Pancreas (tissue), 10 donors: ENCODE measurements at regions not wholly inside any gene's neighbourhood (a gene's known extent, or its start where the extent isn't known, plus 50 kb on each side); places are given as distances from the start of the nearest gene placed in this dataset.

ENCODE experiments used
- ATAC-seq, 4 donors: fragments of 200-7000 bp; cut with Tn5 transposase; one replicate each; pipeline versions ENCODE4 v1.8.0 to v1.9.1; 2020; ENCODE audit warnings: mild to moderate bottlenecking in 4 of 4, moderate library complexity in 4 of 4
- DNase-seq, 6 donors: peaks; one replicate each; pipeline ENCODE4 v3.0.0-alpha.2; 2020
- FAIRE-seq: peaks from 2 replicates; lab custom pipeline; 2012; peaks lifted over from hg19 to GRCh38; lab: Jason Lieb, UNC
- H3K27ac ChIP-seq, 4 donors: fragments of 200-600 bp; sonication (generic); 1 replicate in 3 of 4; 2 replicates in 1 of 4; pipeline versions ENCODE4 v1.5.0 to v1.8.0; 2020
- H3K27me3 ChIP-seq, 4 donors: fragments of 200-600 bp; one replicate each; pipeline ENCODE4 v1.8.0; 2021
- H3K36me3 ChIP-seq, 3 donors: fragments of 200-600 bp; sonication (generic) in 1 of 3; one replicate each; pipeline versions ENCODE4 v1.5.0 to v1.8.0; 2020 to 2021
- H3K4me1 ChIP-seq, 3 donors: fragments of 200-600 bp; one replicate each; pipeline ENCODE4 v1.8.0; 2021
- H3K4me3 ChIP-seq, 4 donors: fragments of 200-600 bp; sonication (generic) in 2 of 4; one replicate each; pipeline versions ENCODE4 v1.5.0 to v1.8.0; 2020 to 2021
- H3K9me3 ChIP-seq, 4 donors: fragments of 200-600 bp; one replicate each; pipeline ENCODE4 v1.8.0; 2021
- WGBS, 2 donors: extraction: QIAGEN DNeasy Blood & Tissue Kit; methylation state at CpG; one replicate each; pipeline ENCODE4 v1.1.7; 2013; 5-methylcytosine and 5-hydroxymethylcytosine counted together
- intact Hi-C, 3 donors: fragments of 100-400 bp; cut with DNase I; formaldehyde crosslinking; loops; one replicate each; pipeline versions ENCODE4 v1.11.1 to v1.14.2; 2022
- TF ChIP-seq, protein P1 (sequence below), 4 donors: fragments of 200-600 bp; sonication (generic) in 3 of 4; IDR thresholded peaks; one replicate each; pipeline versions ENCODE4 v1.5.0 to v1.8.0; 2021; ENCODE audit warnings: antibody characterized with exemption in 4 of 4
- donor health status: healthy with polysubstance abuse.
- donor health status: DM: no; HTN: no; CAD: no; lungs with moderate emphysema.
- donor health status: DM: no; HTN: no; CAD: no.
- donor health status: control.
- donor health status: control.
- donor health status: Bipolar disorder and iron deficiency.
- donor health status: DM: yes; HTN: yes; CAD: no.
- donor health status: DM: no; HTN: no; CAD: no.
- donor health status: DM: no; HTN: no; CAD: no.
- donor health status: DM: yes; HTN: yes; CAD: no.

DNA sequence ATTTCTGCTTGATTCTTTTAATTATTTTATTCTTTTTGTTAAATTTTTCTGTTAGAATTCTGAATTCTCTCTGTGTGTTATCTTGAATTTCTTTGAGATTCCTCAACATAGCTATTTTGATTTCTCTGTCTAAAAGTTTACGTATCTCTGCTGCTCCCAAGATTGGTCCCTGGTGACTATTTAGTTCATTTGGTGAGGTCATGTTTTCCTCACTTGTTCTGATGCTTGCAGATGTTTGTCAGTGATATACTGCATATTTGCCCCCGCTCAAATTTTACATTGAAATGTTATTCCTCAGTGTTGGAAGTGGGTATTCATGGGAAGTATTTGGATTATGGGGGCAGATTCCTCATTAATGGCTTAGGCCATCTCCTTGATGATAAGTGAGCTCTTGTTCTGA, 105.3 kb downstream of the PRDM9 start:
- H3K36me3 ChIP-seq, result no peaks in the 10 kb centered on the region
- DNase-seq (no peak), FAIRE-seq (no peak), ATAC-seq (no peak)
- H3K27ac ChIP-seq, result no peak overlapping the region
- TF ChIP-seq, protein P1, sequence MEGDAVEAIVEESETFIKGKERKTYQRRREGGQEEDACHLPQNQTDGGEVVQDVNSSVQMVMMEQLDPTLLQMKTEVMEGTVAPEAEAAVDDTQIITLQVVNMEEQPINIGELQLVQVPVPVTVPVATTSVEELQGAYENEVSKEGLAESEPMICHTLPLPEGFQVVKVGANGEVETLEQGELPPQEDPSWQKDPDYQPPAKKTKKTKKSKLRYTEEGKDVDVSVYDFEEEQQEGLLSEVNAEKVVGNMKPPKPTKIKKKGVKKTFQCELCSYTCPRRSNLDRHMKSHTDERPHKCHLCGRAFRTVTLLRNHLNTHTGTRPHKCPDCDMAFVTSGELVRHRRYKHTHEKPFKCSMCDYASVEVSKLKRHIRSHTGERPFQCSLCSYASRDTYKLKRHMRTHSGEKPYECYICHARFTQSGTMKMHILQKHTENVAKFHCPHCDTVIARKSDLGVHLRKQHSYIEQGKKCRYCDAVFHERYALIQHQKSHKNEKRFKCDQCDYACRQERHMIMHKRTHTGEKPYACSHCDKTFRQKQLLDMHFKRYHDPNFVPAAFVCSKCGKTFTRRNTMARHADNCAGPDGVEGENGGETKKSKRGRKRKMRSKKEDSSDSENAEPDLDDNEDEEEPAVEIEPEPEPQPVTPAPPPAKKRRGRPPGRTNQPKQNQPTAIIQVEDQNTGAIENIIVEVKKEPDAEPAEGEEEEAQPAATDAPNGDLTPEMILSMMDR (IDR thresholded peaks at IDR 0.05), result no peak
- 34 to 64% methylated on average over 2 of the region's 2 CpGs for WGBS, 2 donors
- H3K4me1 ChIP-seq, result no peaks in the 10 kb centered on the region
- H3K27me3 ChIP-seq, result no peaks in the 10 kb centered on the region
- no peak overlapping the region for H3K4me3 ChIP-seq
- no peaks in the 10 kb centered on the region for H3K9me3 ChIP-seq
- intact Hi-C loops, result no loop called here

GRCh38 chr5:23613566-23613965, 106.2 kb downstream of the PRDM9 start:
- H3K4me1 ChIP-seq, result no peaks in the 10 kb centered on the region
- DNase-seq (no peak), ATAC-seq (no peak), FAIRE-seq (no peak)
- intact Hi-C loops, result no loop called here
- H3K9me3 ChIP-seq, result no peaks in the 10 kb centered on the region
- H3K36me3 ChIP-seq, result no peaks in the 10 kb centered on the region
- TF ChIP-seq, protein P1 (IDR thresholded peaks at IDR 0.05), result no peak
- WGBS, 2 donors, result 66 to 96% methylated on average over 1 of the region's 1 CpG
- H3K4me3 ChIP-seq, result no peak overlapping the region
- H3K27me3 ChIP-seq, result no peaks in the 10 kb centered on the region
- no peak overlapping the region for H3K27ac ChIP-seq

DNA sequence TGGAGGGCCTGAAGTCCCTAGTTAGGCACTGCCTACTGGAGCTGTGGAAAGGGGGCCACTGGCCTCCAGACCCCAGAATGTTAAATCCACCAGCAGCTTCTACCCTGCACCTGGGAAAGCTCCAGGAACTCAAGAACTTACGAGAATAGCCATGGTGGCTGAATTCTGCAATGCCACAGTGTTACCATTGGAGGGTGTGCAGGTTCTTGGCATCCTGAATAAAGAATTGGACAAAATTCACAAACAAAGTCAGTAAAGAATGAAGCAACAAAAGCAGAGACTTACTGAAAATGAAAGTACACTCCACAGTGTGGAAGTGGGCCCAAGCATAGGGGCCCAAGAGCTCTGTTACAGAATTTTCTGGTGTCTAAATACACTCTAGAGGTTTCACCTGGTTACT, 107.0 kb downstream of the PRDM9 start:
- intact Hi-C loops, result no loop called here
- no peaks in the 10 kb centered on the region for H3K9me3 ChIP-seq
- DNase-seq (no peak), FAIRE-seq (no peak), ATAC-seq (no peak)
- TF ChIP-seq, protein P1 (IDR thresholded peaks at IDR 0.05), result no peak
- WGBS, 2 donors, result 71 to 75% methylated on average over 1 of the region's 1 CpG
- H3K27me3 ChIP-seq, result no peaks in the 10 kb centered on the region
- H3K27ac ChIP-seq, result no peak overlapping the region
- H3K4me1 ChIP-seq, result no peaks in the 10 kb centered on the region
- H3K4me3 ChIP-seq, result no peak overlapping the region
- H3K36me3 ChIP-seq, result no peaks in the 10 kb centered on the region

DNA sequence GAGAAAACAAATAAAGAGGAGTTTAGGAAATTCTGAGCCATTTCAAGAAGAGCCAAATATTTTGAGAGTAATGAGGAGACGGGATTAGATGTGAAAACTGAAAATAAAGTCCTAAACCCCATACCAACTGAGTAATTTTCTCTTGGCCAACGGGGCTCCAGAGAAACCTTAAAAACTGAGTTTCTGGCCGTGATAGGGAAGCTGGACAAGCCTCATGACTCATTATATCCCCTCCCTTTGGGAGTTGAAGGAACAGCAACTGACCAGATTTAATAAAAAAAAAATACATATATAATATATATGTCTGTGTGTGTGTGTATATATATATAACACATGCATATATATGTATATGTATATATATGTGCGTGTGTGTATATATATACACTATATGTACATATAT, 119.6 kb downstream of the PRDM9 start:
- TF ChIP-seq, protein P1 (IDR thresholded peaks at IDR 0.05), result no peak
- Histone ChIP-seq H3K27me3 (no peaks in the 10 kb centered on the region), H3K36me3 (no peaks in the 10 kb centered on the region), H3K4me1 (no peaks in the 10 kb centered on the region), H3K9me3 (no peaks in the 10 kb centered on the region), H3K27ac (no peak overlapping the region), H3K4me3 (no peak overlapping the region)
- DNase-seq (no peak), FAIRE-seq (no peak), ATAC-seq (no peak)
- WGBS, 2 donors, result 66 to 79% methylated on average over 4 of the region's 4 CpGs
- intact Hi-C loops, result no loop called here

DNA sequence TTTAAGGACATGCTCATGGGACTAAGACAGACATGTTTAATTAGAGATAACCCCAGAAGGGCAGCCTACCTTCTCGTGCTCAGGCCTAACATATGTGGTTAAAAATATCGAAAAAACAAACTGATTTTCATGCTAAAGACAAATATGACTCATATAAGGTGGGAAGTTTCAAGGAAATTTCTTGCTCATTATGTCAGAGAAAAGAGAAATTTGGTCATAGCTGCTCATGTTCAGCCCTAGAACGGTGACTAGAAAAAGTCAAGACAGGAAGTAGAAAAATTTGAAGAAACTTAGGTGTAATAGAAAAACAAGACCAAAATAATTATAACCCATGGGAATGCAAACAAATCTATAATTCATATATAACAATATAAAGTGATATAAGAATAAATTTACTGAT, 120.6 kb downstream of the PRDM9 start:
- Histone ChIP-seq H3K27ac (no peak overlapping the region), H3K4me3 (no peak overlapping the region), H3K4me1 (no peaks in the 10 kb centered on the region), H3K27me3 (no peaks in the 10 kb centered on the region), H3K36me3 (no peaks in the 10 kb centered on the region), H3K9me3 (no peaks in the 10 kb centered on the region)
- DNase-seq (no peak), FAIRE-seq (no peak), ATAC-seq (no peak)
- TF ChIP-seq, protein P1 (IDR thresholded peaks at IDR 0.05), result no peak
- intact Hi-C loops, result no loop called here
- 53 to 61% methylated on average over 3 of the region's 3 CpGs for WGBS, 2 donors
